HepG2 (cell line): ENCODE measurements at regions not wholly inside any gene's neighbourhood (a gene's known extent, or its start where the extent isn't known, plus 50 kb on each side); places are given as distances from the start of the nearest gene placed in this dataset.

Source experiments
- ATAC-seq: fragments of 200-7000 bp; cut with Tn5 transposase; 3 replicates; pipeline ENCODE4 v1.9.1; 2020; ENCODE audit warnings: mild to moderate bottlenecking, moderate library complexity
- BruUV-seq: library from RNA; stranded (reverse); fragments of 400-500 nt; replicated peaks from 2 replicates; lab custom pipeline; 2021; lab: Mats Ljungman, UMichigan
- CTCF ChIA-PET: fragments of 300-600 bp; formaldehyde crosslinking; extraction: SDS; loops from one replicate; lab custom pipeline; 2021; ENCODE audit warnings: low total read pairs, inconsistent platforms, low intra/inter-chr PET ratio; lab: Yijun Ruan, JAX
- POLR2A ChIA-PET: fragments of 350-600 bp; sonication (Branson Sonifier 250); formaldehyde crosslinking; loops from one replicate; lab custom pipeline; 2020; ENCODE audit warnings: antibody characterized with exemption, inconsistent platforms; lab: Yijun Ruan, JAX
- DNase-seq: peaks from one replicate; pipeline ENCODE4 v3.0.0-alpha.2; 2015; ENCODE audit warnings: low spot score
- FAIRE-seq: peaks from 3 replicates; lab custom pipeline; 2011; peaks lifted over from hg19 to GRCh38; lab: Jason Lieb, UNC
- H2AFZ ChIP-seq: one replicate; pipeline ENCODE4 v1.6.1; 2011; ENCODE audit warnings: low read length, inconsistent platforms
- H3K27ac ChIP-seq: fragments of 300-600 bp; 3 replicates; pipeline ENCODE4 v1.8.0; 2011; ENCODE audit warnings: mixed run types, mild to moderate bottlenecking, mixed read lengths, low read length, inconsistent platforms; ENCODE audit not compliant: insufficient read depth; ENCODE audit errors: extremely low read length
- H3K27me3 ChIP-seq, 2 experiments: fragments of 200-600 bp in 1 of 2; 2 replicates in 1 of 2; 3 replicates in 1 of 2; pipeline versions ENCODE4 v1.6.0 to v1.8.0; 2011; ENCODE audit warnings: low read length in 2 of 2, mild to moderate bottlenecking in 2 of 2, moderate library complexity in 2 of 2, inconsistent platforms in 1 of 2; ENCODE audit not compliant: insufficient read depth in 2 of 2, control insufficient read depth in 1 of 2
- H3K36me3 ChIP-seq, 2 experiments: fragments of 200-600 bp in 1 of 2; replicated peaks in 1 of 2; 2 replicates in 1 of 2; 3 replicates in 1 of 2; pipeline versions ENCODE4 v1.5.1 to v1.8.0; 2011; ENCODE audit warnings: low read length in 2 of 2, inconsistent platforms in 1 of 2; ENCODE audit not compliant: insufficient read depth in 2 of 2, control insufficient read depth in 1 of 2
- H3K4me1 ChIP-seq: 2 replicates; pipeline ENCODE4 v1.5.1; 2012; ENCODE audit warnings: low read length, inconsistent platforms; ENCODE audit not compliant: insufficient read depth
- H3K4me2 ChIP-seq: 2 replicates; pipeline ENCODE4 v1.6.0; 2011; ENCODE audit warnings: low read depth, low read length, inconsistent platforms
- H3K4me3 ChIP-seq, 3 experiments: fragments of 200-600 bp in 1 of 3; sonication (generic), shearing (Covaris generic) in 1 of 3; replicated peaks in 1 of 3; 2 replicates each; pipeline ENCODE4 v1.5.1; 2011 to 2016; ENCODE audit warnings: low read length in 3 of 3, inconsistent platforms in 2 of 3, low read depth in 2 of 3, mild to moderate bottlenecking in 2 of 3, control low read depth in 1 of 3, mixed read lengths in 1 of 3; ENCODE audit not compliant: insufficient read depth in 1 of 3
- H3K79me2 ChIP-seq: one replicate; pipeline ENCODE4 v1.6.1; 2011; ENCODE audit warnings: low read length, inconsistent platforms; ENCODE audit not compliant: insufficient read depth
- H3K9ac ChIP-seq: 2 replicates; pipeline ENCODE4 v1.6.0; 2011; ENCODE audit warnings: mild to moderate bottlenecking, low read depth, low read length, inconsistent platforms; ENCODE audit not compliant: insufficient read depth
- H3K9me3 ChIP-seq: 2 replicates; pipeline ENCODE4 v1.5.1; 2012; ENCODE audit warnings: mild to moderate bottlenecking, low read length
- H4K20me1 ChIP-seq: 2 replicates; pipeline ENCODE4 v1.6.0; 2011; ENCODE audit warnings: inconsistent platforms, mild to moderate bottlenecking, low read length, moderate library complexity; ENCODE audit not compliant: insufficient read depth
- BRCA1 ChIP-seq: sonication (generic); formaldehyde crosslinking; IDR thresholded peaks from 2 replicates; pipeline ENCODE4 v1.4.0; 2020; ENCODE audit warnings: missing genetic modification reagents
- FOXO1 ChIP-seq: sonication (generic); formaldehyde crosslinking; IDR thresholded peaks from 2 replicates; pipeline ENCODE4 v1.4.0; 2020; ENCODE audit warnings: missing genetic modification reagents
- GZF1 ChIP-seq: sonication (generic); formaldehyde crosslinking; IDR thresholded peaks from 2 replicates; pipeline ENCODE4 v1.5.1; 2020; ENCODE audit warnings: mild to moderate bottlenecking, missing genetic modification reagents
- HOXA5 ChIP-seq: sonication (generic); formaldehyde crosslinking; IDR thresholded peaks from 2 replicates; pipeline ENCODE4 v1.4.0; 2020; ENCODE audit warnings: missing genetic modification reagents
- MTF2 ChIP-seq: sonication (generic); formaldehyde crosslinking; IDR thresholded peaks from 2 replicates; pipeline ENCODE4 v1.5.0; 2020; ENCODE audit warnings: missing genetic modification reagents, borderline replicate concordance
- SETDB1 ChIP-seq: sonication (generic); formaldehyde crosslinking; IDR thresholded peaks from 2 replicates; pipeline ENCODE4 v1.5.1; 2020; ENCODE audit warnings: missing genetic modification reagents, mild to moderate bottlenecking, borderline replicate concordance
- ZBTB3 ChIP-seq: sonication (generic); formaldehyde crosslinking; IDR thresholded peaks from 2 replicates; pipeline ENCODE4 v1.4.0; 2020; ENCODE audit warnings: low read depth, mild to moderate bottlenecking, moderate library complexity, missing genetic modification reagents, borderline replicate concordance
- ZNF10 ChIP-seq: sonication (generic); formaldehyde crosslinking; IDR thresholded peaks from 2 replicates; pipeline ENCODE4 v1.4.0; 2020; ENCODE audit warnings: mild to moderate bottlenecking, low read depth, missing genetic modification reagents, borderline replicate concordance
- ZNF879 ChIP-seq: sonication (generic); formaldehyde crosslinking; IDR thresholded peaks from 2 replicates; pipeline ENCODE4 v1.8.1; 2023; ENCODE audit warnings: missing genetic modification reagents
- ZSCAN22 ChIP-seq: sonication (generic); formaldehyde crosslinking; IDR thresholded peaks from 2 replicates; pipeline ENCODE4 v1.4.0; 2020; ENCODE audit warnings: mild to moderate bottlenecking, missing genetic modification reagents
- WGBS: methylation state at CpG from one replicate; pipeline ENCODE4 v1.1.6; 2017; ENCODE audit warnings: low lambda C conversion rate; 5-methylcytosine and 5-hydroxymethylcytosine counted together
- in situ Hi-C: cut with HindIII; loops from 2 replicates; pipeline ENCODE4 v1.10.0; 2017; ENCODE audit warnings: low pct_unique_long_range_greater_than_20kb; ENCODE audit not compliant: extremely low pct_ligation_motif_present
- intact Hi-C: fragments of 100-400 bp; cut with micrococcal nuclease; formaldehyde crosslinking; loops from one replicate; pipeline ENCODE4 v1.10.0; 2022; ENCODE audit not compliant: unreplicated experiment
- TF ChIP-seq, protein P1 (sequence below): IDR thresholded peaks from 2 replicates; pipeline ENCODE4 v1.6.1; 2016; ENCODE audit warnings: low read depth
- TF ChIP-seq, protein P2 (sequence below): sonication (generic); formaldehyde crosslinking; IDR thresholded peaks from 2 replicates; pipeline ENCODE4 v1.8.1; 2022; ENCODE audit warnings: low read depth, mild to moderate bottlenecking, missing genetic modification reagents
- TF ChIP-seq, protein P3 (sequence below): sonication (generic); formaldehyde crosslinking; IDR thresholded peaks from 2 replicates; pipeline ENCODE4 v1.4.0; 2020; ENCODE audit warnings: missing genetic modification reagents

GRCh38 chr16:86995456-86995855, 321.7 kb downstream of the C16orf95 start:
- intact Hi-C loops: no loop called here
- no peak overlapping the region for H3K4me3 ChIP-seq
- H3K4me2 ChIP-seq: no peak overlapping the region
- no TSS peak for BruUV-seq
- H3K27me3 ChIP-seq: peaks cover 6 to 53% of the 10 kb centered on the region in 2 experiments; a peak in 4 of 5 replicates
- H4K20me1 ChIP-seq: no peaks in the 10 kb centered on the region
- peaks cover 10% of the 10 kb centered on the region for H3K4me1 ChIP-seq
- H3K36me3 ChIP-seq: no peaks in the 10 kb centered on the region
- ATAC-seq (no peak), FAIRE-seq (no peak), DNase-seq (no peak)
- no peak overlapping the region for H3K9ac ChIP-seq
- TF ChIP-seq, protein P1, sequence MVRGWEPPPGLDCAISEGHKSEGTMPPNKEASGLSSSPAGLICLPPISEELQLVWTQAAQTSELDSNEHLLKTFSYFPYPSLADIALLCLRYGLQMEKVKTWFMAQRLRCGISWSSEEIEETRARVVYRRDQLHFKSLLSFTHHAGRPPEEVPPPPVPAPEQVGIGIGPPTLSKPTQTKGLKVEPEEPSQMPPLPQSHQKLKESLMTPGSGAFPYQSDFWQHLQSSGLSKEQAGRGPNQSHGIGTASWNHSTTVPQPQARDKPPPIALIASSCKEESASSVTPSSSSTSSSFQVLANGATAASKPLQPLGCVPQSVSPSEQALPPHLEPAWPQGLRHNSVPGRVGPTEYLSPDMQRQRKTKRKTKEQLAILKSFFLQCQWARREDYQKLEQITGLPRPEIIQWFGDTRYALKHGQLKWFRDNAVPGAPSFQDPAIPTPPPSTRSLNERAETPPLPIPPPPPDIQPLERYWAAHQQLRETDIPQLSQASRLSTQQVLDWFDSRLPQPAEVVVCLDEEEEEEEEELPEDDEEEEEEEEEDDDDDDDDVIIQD (CRISPR knock-in tag): no peak
- TF ChIP-seq ZNF879 (CRISPR knock-in tag): no peak
- TF ChIP-seq SETDB1: no peak
- TF ChIP-seq ZNF10 (CRISPR knock-in tag): no peak
- TF ChIP-seq MTF2 (CRISPR knock-in tag): no peak
- H3K9me3 ChIP-seq: peaks cover 2% of the 10 kb centered on the region
- H2AFZ ChIP-seq: no peak overlapping the region
- POLR2A ChIA-PET: no interaction called here
- 74% methylated on average over 15 of the region's 15 CpGs for WGBS
- H3K79me2 ChIP-seq: no peaks in the 10 kb centered on the region
- CTCF ChIA-PET: no interaction called here
- no peak overlapping the region for H3K27ac ChIP-seq
- in situ Hi-C loops: no loop called here

GRCh38 chr16:86996081-86996480, 321.1 kb downstream of the C16orf95 start:
- no peak for FAIRE-seq
- in situ Hi-C loops (no loop called here), intact Hi-C loops (no loop called here)
- Histone ChIP-seq H3K4me2 (no peak overlapping the region), H2AFZ (no peak overlapping the region), H3K4me3 (no peak overlapping the region), H3K9ac (no peak overlapping the region), H3K27me3 (peaks cover 6 to 53% of the 10 kb centered on the region in 2 experiments; a peak in 4 of 5 replicates), H4K20me1 (no peaks in the 10 kb centered on the region), H3K36me3 (no peaks in the 10 kb centered on the region), H3K9me3 (peaks cover 7% of the 10 kb centered on the region), H3K4me1 (peaks cover 11% of the 10 kb centered on the region), H3K79me2 (no peaks in the 10 kb centered on the region), H3K27ac (no peak overlapping the region)
- WGBS: 100% methylated on average over 2 of the region's 10 CpGs
- BruUV-seq: no TSS peak
- no peak for ATAC-seq
- ChIA-PET POLR2A (no interaction called here), CTCF (no interaction called here)
- TF ChIP-seq, protein P2, sequence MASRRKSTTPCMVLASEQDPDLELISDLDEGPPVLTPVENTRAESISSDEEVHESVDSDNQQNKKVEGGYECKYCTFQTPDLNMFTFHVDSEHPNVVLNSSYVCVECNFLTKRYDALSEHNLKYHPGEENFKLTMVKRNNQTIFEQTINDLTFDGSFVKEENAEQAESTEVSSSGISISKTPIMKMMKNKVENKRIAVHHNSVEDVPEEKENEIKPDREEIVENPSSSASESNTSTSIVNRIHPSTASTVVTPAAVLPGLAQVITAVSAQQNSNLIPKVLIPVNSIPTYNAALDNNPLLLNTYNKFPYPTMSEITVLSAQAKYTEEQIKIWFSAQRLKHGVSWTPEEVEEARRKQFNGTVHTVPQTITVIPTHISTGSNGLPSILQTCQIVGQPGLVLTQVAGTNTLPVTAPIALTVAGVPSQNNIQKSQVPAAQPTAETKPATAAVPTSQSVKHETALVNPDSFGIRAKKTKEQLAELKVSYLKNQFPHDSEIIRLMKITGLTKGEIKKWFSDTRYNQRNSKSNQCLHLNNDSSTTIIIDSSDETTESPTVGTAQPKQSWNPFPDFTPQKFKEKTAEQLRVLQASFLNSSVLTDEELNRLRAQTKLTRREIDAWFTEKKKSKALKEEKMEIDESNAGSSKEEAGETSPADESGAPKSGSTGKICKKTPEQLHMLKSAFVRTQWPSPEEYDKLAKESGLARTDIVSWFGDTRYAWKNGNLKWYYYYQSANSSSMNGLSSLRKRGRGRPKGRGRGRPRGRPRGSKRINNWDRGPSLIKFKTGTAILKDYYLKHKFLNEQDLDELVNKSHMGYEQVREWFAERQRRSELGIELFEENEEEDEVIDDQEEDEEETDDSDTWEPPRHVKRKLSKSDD: no peak
- no peak for TF ChIP-seq BRCA1
- no peak for TF ChIP-seq ZBTB3 (CRISPR knock-in tag)
- TF ChIP-seq GZF1: no peak
- no peak for TF ChIP-seq FOXO1
- TF ChIP-seq, protein P3, sequence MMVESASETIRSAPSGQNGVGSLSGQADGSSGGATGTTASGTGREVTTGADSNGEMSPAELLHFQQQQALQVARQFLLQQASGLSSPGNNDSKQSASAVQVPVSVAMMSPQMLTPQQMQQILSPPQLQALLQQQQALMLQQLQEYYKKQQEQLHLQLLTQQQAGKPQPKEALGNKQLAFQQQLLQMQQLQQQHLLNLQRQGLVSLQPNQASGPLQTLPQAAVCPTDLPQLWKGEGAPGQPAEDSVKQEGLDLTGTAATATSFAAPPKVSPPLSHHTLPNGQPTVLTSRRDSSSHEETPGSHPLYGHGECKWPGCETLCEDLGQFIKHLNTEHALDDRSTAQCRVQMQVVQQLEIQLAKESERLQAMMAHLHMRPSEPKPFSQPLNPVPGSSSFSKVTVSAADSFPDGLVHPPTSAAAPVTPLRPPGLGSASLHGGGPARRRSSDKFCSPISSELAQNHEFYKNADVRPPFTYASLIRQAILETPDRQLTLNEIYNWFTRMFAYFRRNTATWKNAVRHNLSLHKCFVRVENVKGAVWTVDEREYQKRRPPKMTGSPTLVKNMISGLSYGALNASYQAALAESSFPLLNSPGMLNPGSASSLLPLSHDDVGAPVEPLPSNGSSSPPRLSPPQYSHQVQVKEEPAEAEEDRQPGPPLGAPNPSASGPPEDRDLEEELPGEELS (CRISPR knock-in tag): no peak
- TF ChIP-seq ZSCAN22 (CRISPR knock-in tag): no peak
- TF ChIP-seq HOXA5 (CRISPR knock-in tag): no peak
- DNase-seq: no peak
